GM12878 (cell line): ENCODE measurements at regions not wholly inside any gene's neighbourhood (a gene's known extent, or its start where the extent isn't known, plus 50 kb on each side); places are given as distances from the start of the nearest gene placed in this dataset.

Source experiments
- ATAC-seq: fragments of 200-7000 bp; cut with Tn5 transposase; 3 replicates; pipeline ENCODE4 v1.9.1; 2020; ENCODE audit warnings: mild to moderate bottlenecking, moderate library complexity
- BruUV-seq: library from RNA; stranded (reverse); fragments of 400-500 nt; replicated peaks from 2 replicates; lab custom pipeline; 2021; lab: Mats Ljungman, UMichigan
- CTCF ChIA-PET: fragments of 300-600 bp; sonication (Branson Sonifier 250); formaldehyde crosslinking; extraction: SDS; loops from one replicate; lab custom pipeline; 2021; ENCODE audit warnings: inconsistent platforms; lab: Yijun Ruan, JAX
- POLR2A ChIA-PET: fragments of 350-600 bp; formaldehyde crosslinking; extraction: SDS; loops from one replicate; lab custom pipeline; 2021; ENCODE audit warnings: inconsistent platforms; lab: Charles Lee
- RAD21 ChIA-PET: fragments of 300-600 bp; sonication (Branson Sonifier 250); formaldehyde crosslinking; loops from one replicate; lab custom pipeline; 2023; ENCODE audit warnings: antibody characterized with exemption; ENCODE audit not compliant: unreplicated experiment; lab: Charles Lee
- SMC1A ChIA-PET: fragments of 300-600 bp; sonication (Branson Sonifier 250); formaldehyde crosslinking; loops from one replicate; lab custom pipeline; 2023; ENCODE audit not compliant: unreplicated experiment, uncharacterized antibody; lab: Charles Lee
- DNase-seq: peaks from one replicate; pipeline ENCODE4 v3.0.0-alpha.2; 2011; ENCODE audit warnings: low read depth, low spot score
- FAIRE-seq: peaks from 3 replicates; lab custom pipeline; 2011; peaks lifted over from hg19 to GRCh38; lab: Jason Lieb, UNC
- H2AFZ ChIP-seq: 2 replicates; pipeline ENCODE4 v1.6.0; 2011; ENCODE audit warnings: low read depth, low read length, control low read depth; ENCODE audit not compliant: control insufficient read depth
- H3K27ac ChIP-seq: 2 replicates; pipeline ENCODE4 v1.5.1; 2011; ENCODE audit warnings: control low read depth; ENCODE audit not compliant: control insufficient read depth, insufficient read depth
- H3K27me3 ChIP-seq, 2 experiments: replicated peaks in 1 of 2; 2 replicates each; pipeline versions ENCODE4 v1.6.0 to v1.6.1; 2011; ENCODE audit warnings: low read length in 1 of 2; ENCODE audit not compliant: control insufficient read depth in 2 of 2, insufficient read depth in 2 of 2
- H3K36me3 ChIP-seq, 2 experiments: 2 replicates each; pipeline ENCODE4 v1.5.1; 2011; ENCODE audit warnings: low read length in 1 of 2; ENCODE audit not compliant: control insufficient read depth in 2 of 2, insufficient read depth in 2 of 2
- H3K4me1 ChIP-seq: 2 replicates; pipeline ENCODE4 v1.6.1; 2011; ENCODE audit warnings: mild to moderate bottlenecking, low read length, moderate library complexity, mixed read lengths; ENCODE audit not compliant: control insufficient read depth, insufficient read depth
- H3K4me2 ChIP-seq: 2 replicates; pipeline ENCODE4 v1.6.0; 2011; ENCODE audit warnings: control low read depth; ENCODE audit not compliant: control insufficient read depth, insufficient read depth
- H3K4me3 ChIP-seq: fragments of 200-600 bp; sonication (generic); 2 replicates; pipeline ENCODE4 v1.5.1; 2016
- H3K79me2 ChIP-seq: 2 replicates; pipeline ENCODE4 v1.6.0; 2011; ENCODE audit warnings: low read length; ENCODE audit not compliant: control insufficient read depth, insufficient read depth
- H3K9ac ChIP-seq: 2 replicates; pipeline ENCODE4 v1.8.0; 2011; ENCODE audit warnings: low read length, control low read depth, mixed read lengths; ENCODE audit not compliant: control insufficient read depth, insufficient read depth
- H3K9me3 ChIP-seq: replicated peaks from 3 replicates; pipeline ENCODE4 v1.5.1; 2011; ENCODE audit warnings: mild to moderate bottlenecking, low read length; ENCODE audit not compliant: control insufficient read depth, insufficient read depth
- H4K20me1 ChIP-seq: 2 replicates; pipeline ENCODE4 v1.6.0; 2011; ENCODE audit not compliant: control insufficient read depth, insufficient read depth
- ASH2L ChIP-seq: fragments of 300-600, 200-600 bp; sonication (generic); IDR thresholded peaks from 2 replicates; pipeline ENCODE4 v1.6.1; 2017; ENCODE audit warnings: low read depth, mild to moderate bottlenecking, borderline replicate concordance
- ETV6 ChIP-seq, 2 experiments: fragments of 450-650 bp in 1 of 2; IDR thresholded peaks in 1 of 2; conservative IDR thresholded peaks in 1 of 2; 2 replicates each; pipeline ENCODE4 v1.6.1; 2014; ENCODE audit warnings: antibody characterized with exemption in 1 of 2, borderline replicate concordance in 1 of 2, low read depth in 1 of 2, mild to moderate bottlenecking in 1 of 2, moderate library complexity in 1 of 2
- HCFC1 ChIP-seq: fragments of 150-350 bp; IDR thresholded peaks from 2 replicates; pipeline ENCODE4 v1.6.1; 2014; ENCODE audit warnings: low read length
- MEF2A ChIP-seq: IDR thresholded peaks from 2 replicates; pipeline ENCODE4 v1.6.1; 2011; ENCODE audit warnings: low read depth, mild to moderate bottlenecking, low read length, moderate library complexity; ENCODE audit not compliant: insufficient read depth
- SP1 ChIP-seq: IDR thresholded peaks from one replicate; pipeline ENCODE4 v1.6.1; 2011; ENCODE audit warnings: low read depth, low read length
- STAT3 ChIP-seq: IDR thresholded peaks from 2 replicates; pipeline ENCODE4 v1.6.1; 2011; ENCODE audit warnings: low read depth, low read length, improper control_type of control experiment
- WGBS: methylation state at CpG from one replicate; pipeline ENCODE4 v1.1.6; 2016; ENCODE audit warnings: low lambda C conversion rate; ENCODE audit not compliant: insufficient replicate concordance, insufficient coverage; ENCODE audit errors: missing lambda C conversion rate; 5-methylcytosine and 5-hydroxymethylcytosine counted together
- in situ Hi-C: fragments of 300-500 bp; cut with MboI; formaldehyde crosslinking; loops from 9 replicates; pipeline ENCODE4 v1.14.3; 2018; ENCODE audit warnings: mixed read lengths
- intact Hi-C: fragments of 100-400 bp; cut with micrococcal nuclease; formaldehyde crosslinking; loops from one replicate; pipeline ENCODE4 v1.14.2; 2022; ENCODE audit not compliant: unreplicated experiment
- TF ChIP-seq, protein P1 (sequence below): fragments of 450-650 bp; IDR thresholded peaks from 2 replicates; pipeline ENCODE4 v1.6.1; 2017; ENCODE audit warnings: mild to moderate bottlenecking, moderate library complexity
- TF ChIP-seq, protein P2 (sequence below): fragments of 450-650 bp; IDR thresholded peaks from 2 replicates; pipeline ENCODE4 v1.6.1; 2018; ENCODE audit warnings: borderline replicate concordance, mild to moderate bottlenecking; ENCODE audit not compliant: partially characterized antibody
- TF ChIP-seq, protein P3 (sequence below): IDR thresholded peaks from 2 replicates; pipeline ENCODE4 v1.6.1; 2011; ENCODE audit warnings: borderline replicate concordance, low read depth, mild to moderate bottlenecking, moderate library complexity, mixed read lengths, low read length; ENCODE audit not compliant: insufficient read depth; ENCODE audit errors: extremely low read length
- TF ChIP-seq, protein P4 (sequence below): fragments of 450-650 bp; conservative IDR thresholded peaks from 2 replicates; pipeline ENCODE4 v1.6.1; 2017; ENCODE audit warnings: mild to moderate bottlenecking, moderate library complexity
- TF ChIP-seq, protein P5 (sequence below): fragments of 450-650 bp; IDR thresholded peaks from 2 replicates; pipeline ENCODE4 v1.6.1; 2018; ENCODE audit warnings: mild to moderate bottlenecking, low read depth, moderate library complexity; ENCODE audit not compliant: partially characterized antibody

DNA sequence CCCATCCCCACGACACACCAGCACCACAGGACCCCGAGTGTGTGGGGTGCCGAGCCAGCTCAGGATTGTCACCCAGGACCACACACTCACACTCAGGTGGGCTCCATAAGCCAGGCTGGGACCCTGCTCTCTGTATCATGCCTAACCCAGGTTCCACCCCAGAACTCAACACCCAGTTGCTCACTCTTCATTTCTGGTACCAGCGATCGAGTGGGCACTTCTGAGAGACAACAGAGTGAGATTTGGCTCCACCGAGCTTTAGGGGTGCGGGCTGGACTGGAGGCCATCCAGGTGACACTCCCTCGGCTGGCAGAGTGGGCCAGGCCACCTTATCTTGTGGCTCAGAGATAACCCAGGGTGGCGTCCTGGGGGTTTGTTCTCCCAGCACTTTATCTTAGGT is 1323.8 kb downstream of the BRD1 start:
- ChIA-PET POLR2A (no interaction called here), CTCF (interaction anchor here (1.5 kb wide), 1 partner anchor 11 kb away, joined by 3 read pairs; no protein-coding TSS in a partner anchor), RAD21 (no interaction called here), SMC1A (no interaction called here)
- Histone ChIP-seq H2AFZ (no peak overlapping the region), H3K9me3 (no peaks in the 10 kb centered on the region; the same call in 2 of the 3 replicates), H4K20me1 (no peaks in the 10 kb centered on the region), H3K27ac (no peak overlapping the region), H3K4me3 (no peak overlapping the region), H3K36me3 (no peaks in the 10 kb centered on the region; a peak in 1 of 4 replicates), H3K9ac (no peak overlapping the region), H3K79me2 (no peaks in the 10 kb centered on the region), H3K27me3 (no peaks in the 10 kb centered on the region), H3K4me2 (no peak overlapping the region), H3K4me1 (no peaks in the 10 kb centered on the region)
- in situ Hi-C loops, result no loop called here
- FAIRE-seq (no peak), DNase-seq (no peak), ATAC-seq (no peak)
- intact Hi-C loops, result no loop called here
- BruUV-seq, result no TSS peak
- WGBS, result 18% methylated on average over 9 of the region's 9 CpGs
- TF ChIP-seq ASH2L, result no peak
- TF ChIP-seq, protein P1, sequence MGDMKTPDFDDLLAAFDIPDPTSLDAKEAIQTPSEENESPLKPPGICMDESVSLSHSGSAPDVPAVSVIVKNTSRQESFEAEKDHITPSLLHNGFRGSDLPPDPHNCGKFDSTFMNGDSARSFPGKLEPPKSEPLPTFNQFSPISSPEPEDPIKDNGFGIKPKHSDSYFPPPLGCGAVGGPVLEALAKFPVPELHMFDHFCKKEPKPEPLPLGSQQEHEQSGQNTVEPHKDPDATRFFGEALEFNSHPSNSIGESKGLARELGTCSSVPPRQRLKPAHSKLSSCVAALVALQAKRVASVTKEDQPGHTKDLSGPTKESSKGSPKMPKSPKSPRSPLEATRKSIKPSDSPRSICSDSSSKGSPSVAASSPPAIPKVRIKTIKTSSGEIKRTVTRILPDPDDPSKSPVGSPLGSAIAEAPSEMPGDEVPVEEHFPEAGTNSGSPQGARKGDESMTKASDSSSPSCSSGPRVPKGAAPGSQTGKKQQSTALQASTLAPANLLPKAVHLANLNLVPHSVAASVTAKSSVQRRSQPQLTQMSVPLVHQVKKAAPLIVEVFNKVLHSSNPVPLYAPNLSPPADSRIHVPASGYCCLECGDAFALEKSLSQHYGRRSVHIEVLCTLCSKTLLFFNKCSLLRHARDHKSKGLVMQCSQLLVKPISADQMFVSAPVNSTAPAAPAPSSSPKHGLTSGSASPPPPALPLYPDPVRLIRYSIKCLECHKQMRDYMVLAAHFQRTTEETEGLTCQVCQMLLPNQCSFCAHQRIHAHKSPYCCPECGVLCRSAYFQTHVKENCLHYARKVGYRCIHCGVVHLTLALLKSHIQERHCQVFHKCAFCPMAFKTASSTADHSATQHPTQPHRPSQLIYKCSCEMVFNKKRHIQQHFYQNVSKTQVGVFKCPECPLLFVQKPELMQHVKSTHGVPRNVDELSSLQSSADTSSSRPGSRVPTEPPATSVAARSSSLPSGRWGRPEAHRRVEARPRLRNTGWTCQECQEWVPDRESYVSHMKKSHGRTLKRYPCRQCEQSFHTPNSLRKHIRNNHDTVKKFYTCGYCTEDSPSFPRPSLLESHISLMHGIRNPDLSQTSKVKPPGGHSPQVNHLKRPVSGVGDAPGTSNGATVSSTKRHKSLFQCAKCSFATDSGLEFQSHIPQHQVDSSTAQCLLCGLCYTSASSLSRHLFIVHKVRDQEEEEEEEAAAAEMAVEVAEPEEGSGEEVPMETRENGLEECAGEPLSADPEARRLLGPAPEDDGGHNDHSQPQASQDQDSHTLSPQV, result no peak
- TF ChIP-seq, protein P2, sequence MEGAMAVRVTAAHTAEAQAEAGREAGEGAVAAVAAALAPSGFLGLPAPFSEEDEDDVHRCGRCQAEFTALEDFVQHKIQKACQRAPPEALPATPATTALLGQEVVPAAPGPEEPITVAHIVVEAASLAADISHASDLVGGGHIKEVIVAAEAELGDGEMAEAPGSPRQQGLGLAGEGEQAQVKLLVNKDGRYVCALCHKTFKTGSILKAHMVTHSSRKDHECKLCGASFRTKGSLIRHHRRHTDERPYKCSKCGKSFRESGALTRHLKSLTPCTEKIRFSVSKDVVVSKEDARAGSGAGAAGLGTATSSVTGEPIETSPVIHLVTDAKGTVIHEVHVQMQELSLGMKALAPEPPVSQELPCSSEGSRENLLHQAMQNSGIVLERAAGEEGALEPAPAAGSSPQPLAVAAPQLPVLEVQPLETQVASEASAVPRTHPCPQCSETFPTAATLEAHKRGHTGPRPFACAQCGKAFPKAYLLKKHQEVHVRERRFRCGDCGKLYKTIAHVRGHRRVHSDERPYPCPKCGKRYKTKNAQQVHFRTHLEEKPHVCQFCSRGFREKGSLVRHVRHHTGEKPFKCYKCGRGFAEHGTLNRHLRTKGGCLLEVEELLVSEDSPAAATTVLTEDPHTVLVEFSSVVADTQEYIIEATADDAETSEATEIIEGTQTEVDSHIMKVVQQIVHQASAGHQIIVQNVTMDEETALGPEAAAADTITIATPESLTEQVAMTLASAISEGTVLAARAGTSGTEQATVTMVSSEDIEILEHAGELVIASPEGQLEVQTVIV, result no peak
- no peak for TF ChIP-seq HCFC1
- no peak for TF ChIP-seq STAT3
- no peak for TF ChIP-seq ETV6 (conservative IDR thresholded peaks at IDR 0.05 in 1 of 2, IDR thresholded peaks at IDR 0.05 in 1 of 2; ENCODE audit: borderline replicate concordance in 1 of 2, low read depth in 1 of 2)
- TF ChIP-seq, protein P3, sequence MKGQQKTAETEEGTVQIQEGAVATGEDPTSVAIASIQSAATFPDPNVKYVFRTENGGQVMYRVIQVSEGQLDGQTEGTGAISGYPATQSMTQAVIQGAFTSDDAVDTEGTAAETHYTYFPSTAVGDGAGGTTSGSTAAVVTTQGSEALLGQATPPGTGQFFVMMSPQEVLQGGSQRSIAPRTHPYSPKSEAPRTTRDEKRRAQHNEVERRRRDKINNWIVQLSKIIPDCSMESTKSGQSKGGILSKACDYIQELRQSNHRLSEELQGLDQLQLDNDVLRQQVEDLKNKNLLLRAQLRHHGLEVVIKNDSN, result no peak
- TF ChIP-seq, protein P4, sequence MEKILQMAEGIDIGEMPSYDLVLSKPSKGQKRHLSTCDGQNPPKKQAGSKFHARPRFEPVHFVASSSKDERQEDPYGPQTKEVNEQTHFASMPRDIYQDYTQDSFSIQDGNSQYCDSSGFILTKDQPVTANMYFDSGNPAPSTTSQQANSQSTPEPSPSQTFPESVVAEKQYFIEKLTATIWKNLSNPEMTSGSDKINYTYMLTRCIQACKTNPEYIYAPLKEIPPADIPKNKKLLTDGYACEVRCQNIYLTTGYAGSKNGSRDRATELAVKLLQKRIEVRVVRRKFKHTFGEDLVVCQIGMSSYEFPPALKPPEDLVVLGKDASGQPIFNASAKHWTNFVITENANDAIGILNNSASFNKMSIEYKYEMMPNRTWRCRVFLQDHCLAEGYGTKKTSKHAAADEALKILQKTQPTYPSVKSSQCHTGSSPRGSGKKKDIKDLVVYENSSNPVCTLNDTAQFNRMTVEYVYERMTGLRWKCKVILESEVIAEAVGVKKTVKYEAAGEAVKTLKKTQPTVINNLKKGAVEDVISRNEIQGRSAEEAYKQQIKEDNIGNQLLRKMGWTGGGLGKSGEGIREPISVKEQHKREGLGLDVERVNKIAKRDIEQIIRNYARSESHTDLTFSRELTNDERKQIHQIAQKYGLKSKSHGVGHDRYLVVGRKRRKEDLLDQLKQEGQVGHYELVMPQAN, result no peak
- TF ChIP-seq MEF2A, result no peak
- TF ChIP-seq, protein P5, sequence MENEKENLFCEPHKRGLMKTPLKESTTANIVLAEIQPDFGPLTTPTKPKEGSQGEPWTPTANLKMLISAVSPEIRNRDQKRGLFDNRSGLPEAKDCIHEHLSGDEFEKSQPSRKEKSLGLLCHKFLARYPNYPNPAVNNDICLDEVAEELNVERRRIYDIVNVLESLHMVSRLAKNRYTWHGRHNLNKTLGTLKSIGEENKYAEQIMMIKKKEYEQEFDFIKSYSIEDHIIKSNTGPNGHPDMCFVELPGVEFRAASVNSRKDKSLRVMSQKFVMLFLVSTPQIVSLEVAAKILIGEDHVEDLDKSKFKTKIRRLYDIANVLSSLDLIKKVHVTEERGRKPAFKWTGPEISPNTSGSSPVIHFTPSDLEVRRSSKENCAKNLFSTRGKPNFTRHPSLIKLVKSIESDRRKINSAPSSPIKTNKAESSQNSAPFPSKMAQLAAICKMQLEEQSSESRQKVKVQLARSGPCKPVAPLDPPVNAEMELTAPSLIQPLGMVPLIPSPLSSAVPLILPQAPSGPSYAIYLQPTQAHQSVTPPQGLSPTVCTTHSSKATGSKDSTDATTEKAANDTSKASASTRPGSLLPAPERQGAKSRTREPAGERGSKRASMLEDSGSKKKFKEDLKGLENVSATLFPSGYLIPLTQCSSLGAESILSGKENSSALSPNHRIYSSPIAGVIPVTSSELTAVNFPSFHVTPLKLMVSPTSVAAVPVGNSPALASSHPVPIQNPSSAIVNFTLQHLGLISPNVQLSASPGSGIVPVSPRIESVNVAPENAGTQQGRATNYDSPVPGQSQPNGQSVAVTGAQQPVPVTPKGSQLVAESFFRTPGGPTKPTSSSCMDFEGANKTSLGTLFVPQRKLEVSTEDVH, result no peak
- no peak for TF ChIP-seq SP1
